ENCODE measurements at regions not wholly inside any gene's neighbourhood (a gene's known extent, or its start where the extent isn't known, plus 50 kb on each side); places are given as distances from the start of the nearest gene placed in this dataset.

GRCh38 chr6:119965900-119966299 is 616.3 kb upstream of the MAN1A1 start:
- no peak for DNase-seq (ENCODE audit: low read depth)
- TF ChIP-seq, protein P1, sequence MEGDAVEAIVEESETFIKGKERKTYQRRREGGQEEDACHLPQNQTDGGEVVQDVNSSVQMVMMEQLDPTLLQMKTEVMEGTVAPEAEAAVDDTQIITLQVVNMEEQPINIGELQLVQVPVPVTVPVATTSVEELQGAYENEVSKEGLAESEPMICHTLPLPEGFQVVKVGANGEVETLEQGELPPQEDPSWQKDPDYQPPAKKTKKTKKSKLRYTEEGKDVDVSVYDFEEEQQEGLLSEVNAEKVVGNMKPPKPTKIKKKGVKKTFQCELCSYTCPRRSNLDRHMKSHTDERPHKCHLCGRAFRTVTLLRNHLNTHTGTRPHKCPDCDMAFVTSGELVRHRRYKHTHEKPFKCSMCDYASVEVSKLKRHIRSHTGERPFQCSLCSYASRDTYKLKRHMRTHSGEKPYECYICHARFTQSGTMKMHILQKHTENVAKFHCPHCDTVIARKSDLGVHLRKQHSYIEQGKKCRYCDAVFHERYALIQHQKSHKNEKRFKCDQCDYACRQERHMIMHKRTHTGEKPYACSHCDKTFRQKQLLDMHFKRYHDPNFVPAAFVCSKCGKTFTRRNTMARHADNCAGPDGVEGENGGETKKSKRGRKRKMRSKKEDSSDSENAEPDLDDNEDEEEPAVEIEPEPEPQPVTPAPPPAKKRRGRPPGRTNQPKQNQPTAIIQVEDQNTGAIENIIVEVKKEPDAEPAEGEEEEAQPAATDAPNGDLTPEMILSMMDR (IDR thresholded peaks at IDR 0.05; ENCODE audit: low read depth, low read length, missing control alignments) = no peak
- no peak overlapping the region for H3K4me3 ChIP-seq (ENCODE audit: low read depth, low read length)

DNA sequence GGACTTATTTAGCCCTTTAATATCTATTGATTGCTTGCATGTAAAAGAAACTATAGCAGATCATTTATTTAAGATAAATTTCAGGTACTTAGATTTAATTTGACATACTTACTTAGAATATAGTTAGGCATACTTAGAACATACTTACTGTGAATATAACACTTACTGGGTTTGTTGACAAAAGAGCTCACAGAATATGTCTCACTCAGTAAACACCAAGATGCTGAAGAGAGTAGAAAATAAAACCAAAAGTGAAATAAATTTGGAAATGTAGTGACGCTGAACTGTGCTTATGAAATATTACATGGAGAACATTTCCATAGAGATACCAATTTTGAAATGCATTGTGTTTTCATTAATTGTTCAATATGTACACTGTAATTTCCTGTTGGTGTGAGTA is 615.4 kb upstream of the MAN1A1 start:
- no peak for DNase-seq (ENCODE audit: low read depth)
- TF ChIP-seq, protein P1 (IDR thresholded peaks at IDR 0.05; ENCODE audit: low read depth, low read length, missing control alignments) = no peak
- H3K4me3 ChIP-seq (ENCODE audit: low read depth, low read length) = no peak overlapping the region

DNA sequence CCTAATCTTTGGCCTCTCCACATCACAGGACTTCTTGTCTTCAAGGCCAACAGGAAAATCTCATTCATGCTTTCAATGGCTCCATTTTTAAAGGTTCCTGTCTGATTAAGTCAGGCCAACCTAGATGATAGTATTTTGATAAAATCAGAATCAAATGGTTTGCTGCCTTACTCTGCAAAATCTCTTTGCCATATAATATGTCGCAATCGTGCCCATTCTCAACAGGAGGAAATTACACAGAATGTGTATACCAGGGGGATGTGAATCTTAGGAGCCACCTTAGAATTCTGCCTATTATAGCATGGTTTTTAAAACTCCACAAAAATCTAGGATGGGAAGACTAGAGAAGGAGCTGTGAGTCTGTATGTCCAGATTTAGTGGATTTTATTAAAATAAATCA is 612.9 kb upstream of the MAN1A1 start:
- TF ChIP-seq, protein P1 (IDR thresholded peaks at IDR 0.05; ENCODE audit: low read depth, low read length, missing control alignments) = no peak
- H3K4me3 ChIP-seq (ENCODE audit: low read depth, low read length) = no peak overlapping the region
- DNase-seq (ENCODE audit: low read depth) = no peak

GRCh38 chr6:119961450-119961849 is 611.9 kb upstream of the MAN1A1 start:
- DNase-seq (ENCODE audit: low read depth) = no peak
- no peak overlapping the region for H3K4me3 ChIP-seq (ENCODE audit: low read depth, low read length)
- TF ChIP-seq, protein P1 (IDR thresholded peaks at IDR 0.05; ENCODE audit: low read depth, low read length, missing control alignments) = no peak

GRCh38 chr6:119960456-119960855 is 610.9 kb upstream of the MAN1A1 start:
- no peak for DNase-seq (ENCODE audit: low read depth)
- TF ChIP-seq, protein P1 (IDR thresholded peaks at IDR 0.05; ENCODE audit: low read depth, low read length, missing control alignments) = no peak
- H3K4me3 ChIP-seq (ENCODE audit: low read depth, low read length) = no peak overlapping the region

- no peak for DNase-seq (ENCODE audit: low read depth)
- TF ChIP-seq, protein P1 (IDR thresholded peaks at IDR 0.05; ENCODE audit: low read depth, low read length, missing control alignments) = no peak
Measured at GRCh38 chr6:119960036-119960435, 610.5 kb upstream of the MAN1A1 start.

DNA sequence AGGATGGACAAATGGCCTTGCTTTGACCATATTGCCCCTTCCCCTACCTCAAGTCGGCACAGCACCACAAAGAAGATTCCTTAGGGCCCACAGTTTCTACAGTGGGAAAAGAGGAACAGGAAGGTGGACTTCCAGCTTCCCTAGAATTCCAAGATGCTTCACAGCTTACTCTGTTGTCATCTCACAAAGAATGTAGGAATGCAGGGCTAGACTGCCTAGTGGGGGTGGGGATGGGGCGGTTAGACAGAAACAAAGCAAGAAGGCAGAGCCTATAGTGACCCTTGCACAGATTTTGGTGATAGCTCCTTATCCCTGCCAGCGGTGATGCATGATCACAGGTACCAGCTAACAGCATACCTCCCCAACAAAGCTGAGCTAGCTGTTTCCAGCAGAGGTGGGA is 607.6 kb upstream of the MAN1A1 start:
- no peak overlapping the region for H3K4me3 ChIP-seq (ENCODE audit: low read depth, low read length)
- TF ChIP-seq, protein P1 (IDR thresholded peaks at IDR 0.05; ENCODE audit: low read depth, low read length, missing control alignments) = no peak
- DNase-seq (ENCODE audit: low read depth) = no peak

More at GRCh38 chr6:119960036-119960435, 610.5 kb upstream of the MAN1A1 start:
- no peak overlapping the region for H3K4me3 ChIP-seq (ENCODE audit: low read depth, low read length)
